BLaER1 (cell line): ENCODE measurements at regions not wholly inside any gene's neighbourhood (a gene's known extent, or its start where the extent isn't known, plus 50 kb on each side); places are given as distances from the start of the nearest gene placed in this dataset.

ENCODE experiments used
- H3K27ac ChIP-seq: shearing (Covaris generic); formaldehyde crosslinking; 2 replicates; pipeline ENCODE4 v1.8.1; 2022
- H3K27me3 ChIP-seq: shearing (Covaris generic); formaldehyde crosslinking; 2 replicates; pipeline ENCODE4 v1.8.1; 2022
- H3K36me3 ChIP-seq: shearing (Covaris generic); formaldehyde crosslinking; 2 replicates; pipeline ENCODE4 v1.8.1; 2022
- H3K4me1 ChIP-seq: shearing (Covaris generic); formaldehyde crosslinking; 2 replicates; pipeline ENCODE4 v1.8.1; 2022
- H3K4me2 ChIP-seq: shearing (Covaris generic); formaldehyde crosslinking; 2 replicates; pipeline ENCODE4 v1.8.1; 2022
- H3K4me3 ChIP-seq: shearing (Covaris generic); formaldehyde crosslinking; 2 replicates; pipeline ENCODE4 v1.8.1; 2022
- H3K9ac ChIP-seq: shearing (Covaris generic); formaldehyde crosslinking; 2 replicates; pipeline ENCODE4 v1.8.1; 2022
- H3K9me3 ChIP-seq: shearing (Covaris generic); formaldehyde crosslinking; 2 replicates; pipeline ENCODE4 v1.8.1; 2022
- H4K20me1 ChIP-seq: shearing (Covaris generic); formaldehyde crosslinking; 2 replicates; pipeline ENCODE4 v1.8.1; 2022
- Cebpa-rat ChIP-seq: shearing (Covaris generic); IDR thresholded peaks from 2 replicates; pipeline ENCODE4 v1.8.1; 2022

DNA sequence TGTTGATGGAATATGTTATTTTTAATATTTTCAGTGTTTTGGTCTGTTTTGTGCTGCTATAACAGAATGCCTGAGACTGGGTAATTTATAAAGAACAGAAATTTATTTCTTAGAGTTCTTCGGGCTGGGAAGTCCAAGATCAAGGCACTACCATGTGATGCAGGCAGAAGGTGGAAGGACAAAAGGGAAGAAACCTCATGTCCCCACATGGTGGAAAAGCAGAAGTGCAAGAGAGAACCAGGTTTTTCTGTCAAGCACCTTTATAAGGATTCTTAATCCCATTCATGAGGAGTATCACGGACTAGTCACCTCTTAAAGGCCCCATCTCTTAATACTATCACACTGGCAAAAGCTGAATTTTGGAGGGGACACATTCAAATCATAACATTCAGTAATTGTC, 57.9 kb upstream of the EPHB3 start:
- no peak for TF ChIP-seq Cebpa-rat
- Histone ChIP-seq H3K9ac (no peak overlapping the region), H3K4me3 (no peak overlapping the region), H3K9me3 (no peaks in the 10 kb centered on the region), H3K27ac (no peak overlapping the region), H3K27me3 (no peaks in the 10 kb centered on the region), H3K4me2 (no peak overlapping the region), H4K20me1 (no peaks in the 10 kb centered on the region), H3K4me1 (peaks cover 15% of the 10 kb centered on the region), H3K36me3 (no peaks in the 10 kb centered on the region)

DNA sequence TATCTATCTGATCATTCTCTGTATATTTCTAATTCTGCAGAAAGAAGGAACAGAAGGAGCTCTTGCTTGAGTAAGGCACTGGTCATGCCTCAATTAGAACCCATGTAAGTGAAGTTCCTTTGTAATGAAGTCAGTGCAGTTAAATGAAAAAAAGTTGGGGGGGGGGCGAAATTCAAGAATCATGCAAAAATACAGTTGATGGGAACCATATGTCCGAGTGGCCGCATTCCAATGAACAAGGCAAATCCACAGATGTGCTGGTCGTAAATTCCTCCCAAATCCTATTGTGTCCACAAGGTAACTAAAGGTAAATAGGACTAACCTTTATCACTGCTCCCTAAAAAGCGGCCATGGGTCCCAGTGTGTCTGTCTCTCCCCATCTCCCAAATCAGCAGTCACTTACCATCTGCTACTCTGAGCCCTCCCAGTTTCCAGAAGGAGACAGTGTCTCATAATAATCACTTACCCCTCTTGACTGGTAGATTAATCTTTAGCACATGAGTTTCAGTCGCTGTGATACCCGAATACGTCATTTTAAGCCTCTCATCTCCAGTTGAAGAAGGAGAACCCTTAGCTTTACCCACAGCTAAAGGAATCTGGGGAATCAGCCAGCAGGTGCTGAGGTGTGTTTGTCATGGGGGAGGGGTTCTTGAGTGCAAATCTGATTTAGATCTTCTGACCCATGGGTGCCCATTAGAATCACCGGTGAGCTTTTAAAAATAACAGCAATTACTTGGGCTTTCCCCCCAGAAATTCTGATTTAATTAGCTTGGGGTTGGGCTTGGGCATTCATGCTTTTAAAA, 56.3 kb upstream of the EPHB3 start:
- Histone ChIP-seq H4K20me1 (no peaks in the 10 kb centered on the region), H3K27me3 (no peaks in the 10 kb centered on the region), H3K36me3 (no peaks in the 10 kb centered on the region), H3K9me3 (no peaks in the 10 kb centered on the region), H3K4me1 (peaks cover 15% of the 10 kb centered on the region), H3K4me3 (no peak overlapping the region), H3K27ac (no peak overlapping the region), H3K9ac (no peak overlapping the region), H3K4me2 (no peak overlapping the region)
- TF ChIP-seq Cebpa-rat = no peak

DNA sequence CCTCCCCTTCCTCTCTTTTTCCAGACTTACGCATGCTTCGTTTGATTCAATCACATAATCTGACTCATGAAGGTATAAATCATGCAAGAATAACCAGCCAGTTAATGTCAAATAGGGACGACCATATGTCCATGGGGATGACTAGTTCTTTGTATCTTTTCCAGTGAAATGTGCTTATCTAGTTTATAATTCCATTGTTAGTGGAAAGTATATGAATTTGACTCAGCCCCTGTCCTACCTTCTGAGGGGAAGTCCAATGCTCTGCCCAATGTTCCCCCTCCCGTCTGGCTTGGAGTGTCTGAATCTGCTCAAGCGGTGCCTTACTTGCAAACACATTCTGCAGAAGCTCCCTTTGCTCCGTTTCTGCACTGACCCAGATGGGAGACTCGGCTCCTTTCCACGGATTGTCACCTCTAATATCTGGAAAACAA, 55.0 kb upstream of the EPHB3 start:
- no peak for TF ChIP-seq Cebpa-rat
- H3K27ac ChIP-seq = no peak overlapping the region

DNA sequence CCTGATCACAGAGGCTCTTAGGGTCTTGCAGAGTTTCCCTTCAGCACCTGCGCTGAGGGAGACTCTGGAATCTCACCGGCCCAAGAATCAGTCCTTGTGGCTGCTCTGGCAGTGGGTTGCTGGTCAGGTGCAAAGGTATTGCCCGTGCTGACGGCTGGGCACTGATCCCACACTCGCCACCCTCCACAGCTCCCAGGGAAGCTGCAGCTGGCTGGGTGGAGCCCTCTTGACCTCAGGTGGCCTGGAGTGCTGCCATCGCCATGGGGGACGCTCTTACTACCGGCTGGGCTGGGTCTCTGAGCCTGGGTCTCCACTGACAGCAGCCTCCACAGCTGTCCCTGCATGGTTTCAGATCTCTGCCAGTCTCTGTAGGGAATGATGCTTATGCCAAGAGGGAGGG, 52.6 kb upstream of the EPHB3 start:
- peaks cover 22% of the 10 kb centered on the region for H3K4me1 ChIP-seq
- no peak overlapping the region for H3K4me2 ChIP-seq
- H3K27me3 ChIP-seq = peaks cover 21% of the 10 kb centered on the region
- H3K9me3 ChIP-seq = peaks cover 4% of the 10 kb centered on the region; the same call in 1 of the 2 replicates
- H3K9ac ChIP-seq = no peak overlapping the region
- no peak for TF ChIP-seq Cebpa-rat
- no peak overlapping the region for H3K27ac ChIP-seq
- H3K36me3 ChIP-seq = no peaks in the 10 kb centered on the region
- H3K4me3 ChIP-seq = no peak overlapping the region
- H4K20me1 ChIP-seq = no peaks in the 10 kb centered on the region

More for the DNA sequence above, 55.0 kb upstream of the EPHB3 start:
- Histone ChIP-seq H3K4me1 (peaks cover 15% of the 10 kb centered on the region), H3K9me3 (no peaks in the 10 kb centered on the region), H3K4me2 (no peak overlapping the region), H3K36me3 (no peaks in the 10 kb centered on the region), H3K27me3 (no peaks in the 10 kb centered on the region; the same call in 1 of the 2 replicates), H3K4me3 (no peak overlapping the region), H4K20me1 (no peaks in the 10 kb centered on the region), H3K9ac (no peak overlapping the region)

DNA sequence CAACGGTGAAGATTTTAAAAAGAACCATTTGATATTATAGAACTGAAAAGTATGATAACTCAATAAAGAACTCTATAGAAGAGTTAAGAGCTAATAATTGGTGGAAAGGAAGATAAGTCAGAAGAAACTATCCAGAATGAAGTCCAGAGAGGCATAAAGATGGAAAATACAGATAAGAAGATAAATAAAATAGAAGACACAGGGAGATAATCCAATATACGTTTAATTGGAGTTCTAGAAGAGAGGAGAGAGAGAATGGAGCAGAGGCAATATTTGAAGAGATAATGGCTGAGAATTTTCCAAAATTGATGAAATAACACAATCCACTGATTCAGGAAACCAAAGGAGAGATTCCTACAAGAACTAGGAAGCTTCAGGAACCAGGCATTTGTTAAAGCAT, 49.8 kb upstream of the EPHB3 start:
- Histone ChIP-seq H3K9me3 (peaks cover 4% of the 10 kb centered on the region; the same call in 1 of the 2 replicates), H3K4me2 (no peak overlapping the region), H3K4me3 (no peak overlapping the region), H3K9ac (no peak overlapping the region), H4K20me1 (no peaks in the 10 kb centered on the region), H3K4me1 (peaks cover 32% of the 10 kb centered on the region), H3K27me3 (peaks cover 36% of the 10 kb centered on the region), H3K27ac (no peak overlapping the region), H3K36me3 (no peaks in the 10 kb centered on the region)
- TF ChIP-seq Cebpa-rat = no peak
